22Rv1 (cell line): ENCODE measurements at regions not wholly inside any gene's neighbourhood (a gene's known extent, or its start where the extent isn't known, plus 50 kb on each side); places are given as distances from the start of the nearest gene placed in this dataset.

Experiments
- CTCF ChIP-seq: fragments of 450-650 bp; IDR thresholded peaks from 2 replicates; pipeline ENCODE4 v1.5.1; 2017; ENCODE audit warnings: mild to moderate bottlenecking
- ZFX ChIP-seq: fragments of 450-650 bp; IDR thresholded peaks from 2 replicates; pipeline ENCODE4 v1.6.1; 2017; ENCODE audit warnings: antibody characterized with exemption, borderline replicate concordance

GRCh38 chr11:25242928-25243327, 746.1 kb downstream of the LUZP2 start:
- TF ChIP-seq CTCF (no peak), ZFX (no peak)
